GM19351 (cell line): ENCODE measurements at regions not wholly inside any gene's neighbourhood (a gene's known extent, or its start where the extent isn't known, plus 50 kb on each side); places are given as distances from the start of the nearest gene placed in this dataset.
"Not testable (repeated sequence)": the region's sequence is repeated elsewhere in the genome, so short reads cannot be mapped to it uniquely, and the experiment has no call there.

Source experiments
- ATAC-seq: cut with Tn5 transposase; IDR thresholded peaks from one replicate; pipeline ENCODE4 v1.9.1; 2021; ENCODE audit warnings: mild to moderate bottlenecking, moderate library complexity; ENCODE audit not compliant: unreplicated experiment

GRCh38 chr4:124997991-124998390 lies 285.5 kb upstream of the ANKRD50 start:
- ATAC-seq: no peak

- no peak for ATAC-seq
Observed at GRCh38 chr4:124997124-124997523, 284.6 kb upstream of the ANKRD50 start.

GRCh38 chr4:124993838-124994237 lies 281.3 kb upstream of the ANKRD50 start:
- ATAC-seq: no peak

DNA sequence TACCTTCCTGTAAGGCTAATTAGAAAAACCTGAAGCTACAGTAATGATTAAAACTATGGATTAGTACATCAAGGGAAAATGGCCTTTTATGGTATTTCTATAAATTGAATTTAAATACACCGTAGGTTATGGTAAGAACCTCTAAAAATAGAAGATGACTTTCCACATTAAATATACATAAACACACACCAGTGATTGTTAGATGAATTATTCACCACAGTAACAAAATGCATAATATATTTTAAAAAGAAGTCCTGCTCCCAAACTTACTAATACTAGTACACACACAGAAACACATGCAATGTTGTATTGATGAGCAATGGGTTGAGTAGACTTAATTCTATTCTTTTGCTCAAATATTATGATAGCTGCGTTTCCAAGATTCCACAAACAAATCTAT lies 277.9 kb upstream of the ANKRD50 start:
- no peak for ATAC-seq

GRCh38 chr4:124980276-124980752 lies 267.8 kb upstream of the ANKRD50 start:
- no peak for ATAC-seq

DNA sequence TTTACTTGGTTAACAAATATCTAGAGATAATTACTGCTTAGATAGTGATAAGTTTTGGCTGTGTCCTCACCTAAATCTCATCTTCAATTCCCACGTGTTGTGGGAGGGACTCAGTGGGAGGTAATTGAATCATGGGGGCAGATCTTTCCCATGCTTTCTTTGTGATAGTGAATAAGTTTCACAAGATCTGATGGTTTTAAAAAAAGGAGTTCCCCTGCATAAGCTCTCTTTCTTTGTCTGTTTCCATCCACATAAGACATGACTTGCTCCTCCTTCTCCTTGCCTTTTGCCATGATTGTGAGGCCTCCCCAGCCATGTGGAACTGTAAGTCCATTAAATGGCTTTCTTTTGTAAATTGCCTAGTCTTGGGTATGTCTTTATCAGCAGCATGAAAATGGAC lies 266.0 kb upstream of the ANKRD50 start:
- ATAC-seq: not testable (repeated sequence)

DNA sequence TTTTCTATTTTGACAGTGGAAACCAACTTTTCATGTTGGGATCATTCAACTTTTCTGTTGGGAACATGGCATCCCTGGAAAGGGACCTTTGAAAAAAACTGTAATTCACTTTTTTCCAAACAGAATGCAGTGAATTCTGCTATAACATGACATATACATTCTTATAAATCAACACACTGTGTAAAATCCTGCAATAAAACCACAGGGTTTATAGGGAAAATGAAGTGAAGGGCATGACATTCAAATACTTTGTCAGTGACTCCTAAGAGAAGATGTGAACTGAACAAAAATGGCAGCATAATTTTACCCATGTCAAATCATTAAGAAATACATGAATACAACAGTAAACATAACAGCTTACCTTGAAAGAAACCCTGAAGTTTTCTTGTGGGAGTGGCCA lies 264.5 kb upstream of the ANKRD50 start:
- no peak for ATAC-seq

GRCh38 chr4:124974152-124974551 lies 261.6 kb upstream of the ANKRD50 start:
- ATAC-seq: no peak

DNA sequence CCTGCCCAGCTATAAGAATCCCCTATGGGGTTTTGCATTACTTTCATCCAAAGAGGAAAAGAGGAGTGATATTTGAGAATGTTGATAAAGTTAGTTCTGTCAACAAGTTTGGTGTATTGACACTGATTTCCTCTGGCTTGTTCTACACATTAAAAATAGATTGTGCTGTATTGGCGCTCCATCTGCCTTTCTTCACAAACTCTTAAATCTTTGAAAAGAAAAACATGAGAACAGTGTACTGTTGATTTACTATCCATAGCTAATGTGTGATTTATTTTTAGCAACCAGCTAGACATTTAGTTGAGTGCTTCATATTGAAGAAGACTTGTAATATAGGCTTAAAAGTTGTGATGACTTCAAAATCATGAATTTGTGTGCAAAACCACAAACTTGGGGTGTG lies 261.2 kb upstream of the ANKRD50 start:
- no peak for ATAC-seq

GRCh38 chr4:124970011-124970410 lies 257.5 kb upstream of the ANKRD50 start:
- ATAC-seq: no peak

DNA sequence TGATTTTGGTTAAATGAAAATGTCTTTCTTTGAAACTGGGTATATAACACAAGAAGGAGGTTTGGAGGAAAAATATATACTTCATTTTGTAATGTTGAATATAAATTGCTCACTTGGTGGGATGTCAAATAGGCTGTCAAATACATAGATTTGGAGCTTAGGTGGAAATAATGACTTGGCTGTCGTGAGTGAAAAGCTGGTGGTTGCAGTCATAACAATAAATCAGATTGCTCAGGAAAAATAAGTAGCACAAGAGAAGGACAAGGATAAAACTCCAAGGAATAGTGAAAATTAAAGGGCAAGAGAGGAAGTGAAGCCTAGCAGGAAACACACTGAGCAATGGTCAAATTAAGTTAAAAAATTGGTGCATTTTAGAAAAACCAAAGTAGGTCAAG lies 253.0 kb upstream of the ANKRD50 start:
- no peak for ATAC-seq

GRCh38 chr4:124964852-124965496 lies 252.4 kb upstream of the ANKRD50 start:
- ATAC-seq: no peak

GRCh38 chr4:124964251-124964650 lies 251.7 kb upstream of the ANKRD50 start:
- ATAC-seq: no peak

DNA sequence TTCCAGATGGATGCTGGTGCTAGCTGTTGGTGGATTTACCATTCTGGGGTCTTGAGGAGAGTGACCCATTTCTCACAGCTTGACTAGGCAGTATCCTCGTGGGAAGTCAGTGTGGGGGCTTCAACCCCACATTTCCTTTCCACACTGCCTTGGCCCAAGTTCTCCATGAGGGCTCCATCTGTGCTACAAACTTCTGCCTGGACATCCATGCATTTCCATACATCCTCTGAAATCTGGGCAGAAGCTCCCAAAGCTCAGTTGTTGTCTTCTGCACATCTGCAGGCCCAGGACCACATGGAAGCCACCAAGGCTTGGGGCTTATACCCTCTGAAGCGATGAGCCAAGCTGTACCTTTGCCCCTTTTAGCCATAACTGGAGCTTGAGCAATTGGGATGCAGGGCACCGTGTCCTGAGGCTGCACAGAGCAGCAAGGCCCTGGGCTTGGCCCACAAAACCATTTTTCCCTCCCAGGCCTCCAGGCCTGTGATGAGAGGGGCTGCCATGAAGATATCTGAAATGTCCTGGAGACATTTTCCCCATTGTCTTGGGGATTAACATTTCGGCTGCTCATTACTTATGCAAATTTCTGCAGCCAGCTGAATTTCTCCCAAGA lies 248.7 kb upstream of the ANKRD50 start:
- ATAC-seq: no peak

GRCh38 chr4:124958847-124959246 lies 246.3 kb upstream of the ANKRD50 start:
- no peak for ATAC-seq

- ATAC-seq: no peak
Observed at GRCh38 chr4:124955476-124955875, 242.9 kb upstream of the ANKRD50 start.

DNA sequence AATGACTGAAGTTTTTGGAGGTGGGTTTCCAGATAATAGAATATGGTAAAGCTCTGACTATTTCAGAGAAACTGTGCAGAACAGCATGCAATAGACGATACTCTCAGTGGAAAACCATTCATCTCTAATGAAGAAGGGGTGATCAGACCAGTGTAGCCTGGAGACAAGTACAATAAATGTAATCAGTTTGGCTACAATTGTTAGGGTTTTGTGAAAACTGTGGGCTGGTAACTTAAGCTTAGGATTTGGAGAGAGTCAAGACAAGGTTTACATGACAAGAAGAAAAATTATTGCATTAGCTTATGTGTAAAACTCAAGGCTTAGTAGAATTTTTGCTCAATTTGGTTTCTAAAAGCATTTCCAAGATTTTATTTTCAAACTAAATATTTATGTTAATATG lies 241.5 kb upstream of the ANKRD50 start:
- no peak for ATAC-seq

DNA sequence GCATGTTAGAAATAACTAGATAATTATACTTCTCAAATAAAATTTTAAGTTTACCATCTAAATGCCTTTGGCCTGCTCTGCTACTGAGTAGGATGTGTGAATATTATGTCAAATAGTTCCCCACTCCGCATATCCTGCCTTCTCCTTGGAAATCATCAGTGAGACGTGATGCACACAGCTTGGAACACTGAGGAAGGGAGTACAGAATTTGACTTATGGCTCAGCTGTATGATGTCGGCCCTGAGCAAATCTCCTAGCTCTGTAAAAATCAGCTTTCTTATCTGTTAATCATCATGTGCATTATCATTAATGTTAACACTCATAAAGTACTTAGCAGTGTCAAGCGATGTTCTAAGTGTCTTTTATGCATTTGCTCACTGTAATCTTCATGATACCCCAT lies 241.0 kb upstream of the ANKRD50 start:
- no peak for ATAC-seq

- ATAC-seq: no peak
Observed at GRCh38 chr4:124953061-124953460, 240.5 kb upstream of the ANKRD50 start.

DNA sequence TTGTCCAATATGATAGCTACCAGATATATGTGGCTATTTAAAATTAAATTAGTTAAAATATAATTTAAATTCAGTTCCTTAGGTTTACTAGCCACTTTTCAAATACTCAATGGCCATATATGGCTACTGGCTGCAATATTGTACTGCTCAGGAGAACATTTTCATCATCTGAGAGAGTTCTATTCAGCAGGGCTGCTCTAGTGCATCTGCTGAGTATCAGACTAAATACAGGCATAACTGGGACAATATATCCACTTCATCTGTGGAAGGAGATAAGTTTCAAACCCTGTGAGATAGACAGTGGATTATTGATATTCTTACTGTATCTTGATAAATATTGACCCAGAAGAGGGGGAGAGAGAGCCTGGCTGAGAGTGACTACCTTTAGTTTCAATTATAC lies 240.1 kb upstream of the ANKRD50 start:
- ATAC-seq: no peak

DNA sequence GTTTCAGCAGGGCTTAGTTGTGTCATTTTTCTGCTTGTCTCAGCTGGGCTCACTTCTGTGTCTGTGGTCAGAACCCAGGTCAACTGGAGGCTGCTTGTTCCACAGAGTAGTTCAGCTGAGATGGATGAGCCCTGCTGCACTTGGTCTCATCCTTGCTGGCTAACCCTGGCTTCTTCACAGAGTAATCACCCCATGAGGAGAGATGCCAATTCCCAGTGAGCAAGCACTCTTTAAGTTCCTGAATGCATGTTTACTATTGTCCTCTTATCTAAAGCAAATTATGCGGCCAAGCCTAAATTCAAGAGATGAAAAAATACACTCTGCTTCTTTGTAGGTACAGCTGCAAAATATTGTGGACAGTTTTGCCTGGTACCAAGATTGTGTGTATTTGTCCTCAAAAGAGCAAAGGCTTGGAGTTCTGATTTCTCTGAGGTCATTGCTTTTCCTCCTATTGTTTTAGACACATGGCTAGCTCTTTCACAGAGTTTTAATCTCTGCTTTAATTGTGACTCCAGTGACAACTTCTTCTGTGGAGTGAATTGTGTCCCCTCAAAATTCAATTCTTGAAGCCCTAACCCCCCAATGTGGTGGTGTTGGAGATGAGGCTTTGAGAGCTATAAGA lies 236.6 kb upstream of the ANKRD50 start:
- no peak for ATAC-seq

DNA sequence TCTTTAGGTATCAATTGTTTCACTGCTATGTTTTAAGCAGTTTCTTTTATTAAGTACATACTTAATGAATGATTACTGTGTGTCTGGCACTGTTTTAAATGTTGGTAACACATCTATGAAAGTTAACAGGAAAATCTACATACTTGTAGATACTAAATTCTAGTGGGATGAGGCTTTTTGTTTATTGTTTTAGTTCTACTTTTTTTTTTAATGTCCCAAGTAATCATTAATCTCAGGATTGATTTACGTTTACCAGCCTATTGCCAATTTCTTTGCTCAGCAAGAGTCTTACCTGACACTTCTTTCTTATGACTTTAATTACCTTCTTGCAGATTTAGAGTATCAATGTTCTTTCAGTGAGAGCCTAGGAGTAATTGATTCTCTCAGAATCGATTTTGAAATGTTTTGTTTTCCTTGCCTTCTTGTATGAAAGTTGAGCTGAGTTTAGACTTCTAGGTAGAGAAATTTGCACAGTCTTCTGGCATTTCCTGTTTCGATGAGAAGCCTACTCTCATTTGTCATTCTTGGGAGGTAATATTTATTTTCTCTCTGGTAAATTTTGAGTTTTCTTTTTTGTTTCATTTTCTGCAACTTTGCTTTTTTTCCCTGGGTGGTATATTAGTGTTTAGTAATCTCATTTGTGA lies 235.2 kb upstream of the ANKRD50 start:
- ATAC-seq: no peak
